T47D (cell line): ENCODE measurements at regions not wholly inside any gene's neighbourhood (a gene's known extent, or its start where the extent isn't known, plus 50 kb on each side); places are given as distances from the start of the nearest gene placed in this dataset.

Source experiments
- DNase-seq, 2 experiments: peaks; one replicate each; pipeline versions ENCODE4 v3.0.0 to v3.0.0-alpha.2; 2011 to 2012; ENCODE audit warnings: low read depth in 1 of 2, low spot score in 1 of 2
- JUND ChIP-seq: IDR thresholded peaks from 2 replicates; pipeline ENCODE4 v1.6.1; 2012; ENCODE audit warnings: low read depth
- in situ Hi-C: cut with HindIII; loops from 2 replicates; pipeline ENCODE4 v1.10.0; 2016; ENCODE audit warnings: low sequenced_read_pairs, low pct_unique_long_range_greater_than_20kb

GRCh38 chr12:92277795-92278194 is 132.1 kb upstream of the BTG1 start:
- no peak for DNase-seq

GRCh38 chr12:92276276-92276675 is 130.6 kb upstream of the BTG1 start:
- in situ Hi-C loops: no loop called here
- DNase-seq: no peak
- TF ChIP-seq JUND: no peak

More at GRCh38 chr12:92277795-92278194, 132.1 kb upstream of the BTG1 start:
- in situ Hi-C loops: no loop called here
- TF ChIP-seq JUND: no peak

GRCh38 chr12:92275443-92276154 is 130.0 kb upstream of the BTG1 start:
- in situ Hi-C loops: no loop called here
- no peak for TF ChIP-seq JUND

GRCh38 chr12:92273076-92273475 is 127.4 kb upstream of the BTG1 start:
- in situ Hi-C loops: no loop called here
- no peak for TF ChIP-seq JUND
- DNase-seq: no peak

More at GRCh38 chr12:92275443-92276154, 130.0 kb upstream of the BTG1 start:
- no peak for DNase-seq

GRCh38 chr12:92272061-92272964 is 126.7 kb upstream of the BTG1 start:
- DNase-seq: no peak
- TF ChIP-seq JUND: no peak
- in situ Hi-C loops: no loop called here

GRCh38 chr12:92271341-92271740 is 125.7 kb upstream of the BTG1 start:
- in situ Hi-C loops: no loop called here
- no peak for DNase-seq
- no peak for TF ChIP-seq JUND

GRCh38 chr12:92270521-92270920 is 124.9 kb upstream of the BTG1 start:
- in situ Hi-C loops: no loop called here
- TF ChIP-seq JUND: no peak
- DNase-seq: no peak

- DNase-seq: no peak
- in situ Hi-C loops: no loop called here
- no peak for TF ChIP-seq JUND
Observed at GRCh38 chr12:92268946-92269345, 123.3 kb upstream of the BTG1 start.

- TF ChIP-seq JUND: no peak
- in situ Hi-C loops: no loop called here
- DNase-seq: no peak
Observed at GRCh38 chr12:92261692-92262091, 116.0 kb upstream of the BTG1 start.

GRCh38 chr12:92261071-92261470 is 115.4 kb upstream of the BTG1 start:
- in situ Hi-C loops: no loop called here
- no peak for DNase-seq
- no peak for TF ChIP-seq JUND

- DNase-seq: peak in 1 of 2 experiments; percentile 43
- in situ Hi-C loops: no loop called here
- no peak for TF ChIP-seq JUND
Observed at GRCh38 chr12:92259696-92260251, 114.1 kb upstream of the BTG1 start.

GRCh38 chr12:92259291-92259690 is 113.6 kb upstream of the BTG1 start:
- DNase-seq: no peak
- TF ChIP-seq JUND: no peak
- in situ Hi-C loops: no loop called here

- DNase-seq: no peak
- no peak for TF ChIP-seq JUND
- in situ Hi-C loops: no loop called here
Observed at GRCh38 chr12:92257261-92257660, 111.6 kb upstream of the BTG1 start.
